HepG2 (cell line): ENCODE measurements at regions not wholly inside any gene's neighbourhood (a gene's known extent, or its start where the extent isn't known, plus 50 kb on each side); places are given as distances from the start of the nearest gene placed in this dataset.

Source experiments
- ATAC-seq: fragments of 200-7000 bp; cut with Tn5 transposase; 3 replicates; pipeline ENCODE4 v1.9.1; 2020; ENCODE audit warnings: mild to moderate bottlenecking, moderate library complexity
- BruUV-seq: library from RNA; stranded (reverse); fragments of 400-500 nt; replicated peaks from 2 replicates; lab custom pipeline; 2021; lab: Mats Ljungman, UMichigan
- CTCF ChIA-PET: fragments of 300-600 bp; formaldehyde crosslinking; extraction: SDS; loops from one replicate; lab custom pipeline; 2021; ENCODE audit warnings: low total read pairs, inconsistent platforms, low intra/inter-chr PET ratio; lab: Yijun Ruan, JAX
- POLR2A ChIA-PET: fragments of 350-600 bp; sonication (Branson Sonifier 250); formaldehyde crosslinking; loops from one replicate; lab custom pipeline; 2020; ENCODE audit warnings: antibody characterized with exemption, inconsistent platforms; lab: Yijun Ruan, JAX
- DNase-seq: peaks from one replicate; pipeline ENCODE4 v3.0.0-alpha.2; 2015; ENCODE audit warnings: low spot score
- FAIRE-seq: peaks from 3 replicates; lab custom pipeline; 2011; peaks lifted over from hg19 to GRCh38; lab: Jason Lieb, UNC
- H2AFZ ChIP-seq: one replicate; pipeline ENCODE4 v1.6.1; 2011; ENCODE audit warnings: low read length, inconsistent platforms
- H3K27ac ChIP-seq: fragments of 300-600 bp; 3 replicates; pipeline ENCODE4 v1.8.0; 2011; ENCODE audit warnings: mixed run types, mild to moderate bottlenecking, mixed read lengths, low read length, inconsistent platforms; ENCODE audit not compliant: insufficient read depth; ENCODE audit errors: extremely low read length
- H3K27me3 ChIP-seq, 2 experiments: fragments of 200-600 bp in 1 of 2; 2 replicates in 1 of 2; 3 replicates in 1 of 2; pipeline versions ENCODE4 v1.6.0 to v1.8.0; 2011; ENCODE audit warnings: low read length in 2 of 2, mild to moderate bottlenecking in 2 of 2, moderate library complexity in 2 of 2, inconsistent platforms in 1 of 2; ENCODE audit not compliant: insufficient read depth in 2 of 2, control insufficient read depth in 1 of 2
- H3K36me3 ChIP-seq, 2 experiments: fragments of 200-600 bp in 1 of 2; replicated peaks in 1 of 2; 2 replicates in 1 of 2; 3 replicates in 1 of 2; pipeline versions ENCODE4 v1.5.1 to v1.8.0; 2011; ENCODE audit warnings: low read length in 2 of 2, inconsistent platforms in 1 of 2; ENCODE audit not compliant: insufficient read depth in 2 of 2, control insufficient read depth in 1 of 2
- H3K4me1 ChIP-seq: 2 replicates; pipeline ENCODE4 v1.5.1; 2012; ENCODE audit warnings: low read length, inconsistent platforms; ENCODE audit not compliant: insufficient read depth
- H3K4me2 ChIP-seq: 2 replicates; pipeline ENCODE4 v1.6.0; 2011; ENCODE audit warnings: low read depth, low read length, inconsistent platforms
- H3K4me3 ChIP-seq, 3 experiments: fragments of 200-600 bp in 1 of 3; sonication (generic), shearing (Covaris generic) in 1 of 3; replicated peaks in 1 of 3; 2 replicates each; pipeline ENCODE4 v1.5.1; 2011 to 2016; ENCODE audit warnings: low read length in 3 of 3, inconsistent platforms in 2 of 3, low read depth in 2 of 3, mild to moderate bottlenecking in 2 of 3, control low read depth in 1 of 3, mixed read lengths in 1 of 3; ENCODE audit not compliant: insufficient read depth in 1 of 3
- H3K79me2 ChIP-seq: one replicate; pipeline ENCODE4 v1.6.1; 2011; ENCODE audit warnings: low read length, inconsistent platforms; ENCODE audit not compliant: insufficient read depth
- H3K9ac ChIP-seq: 2 replicates; pipeline ENCODE4 v1.6.0; 2011; ENCODE audit warnings: mild to moderate bottlenecking, low read depth, low read length, inconsistent platforms; ENCODE audit not compliant: insufficient read depth
- H3K9me3 ChIP-seq: 2 replicates; pipeline ENCODE4 v1.5.1; 2012; ENCODE audit warnings: mild to moderate bottlenecking, low read length
- H4K20me1 ChIP-seq: 2 replicates; pipeline ENCODE4 v1.6.0; 2011; ENCODE audit warnings: inconsistent platforms, mild to moderate bottlenecking, low read length, moderate library complexity; ENCODE audit not compliant: insufficient read depth
- BCL6 ChIP-seq: IDR thresholded peaks from 2 replicates; pipeline ENCODE4 v1.6.1; 2016; ENCODE audit warnings: missing genetic modification reagents, missing compliant biosample characterization
- CEBPG ChIP-seq: IDR thresholded peaks from 2 replicates; pipeline ENCODE4 v1.6.1; 2016
- EZH2 ChIP-seq: conservative IDR thresholded peaks from 2 replicates; pipeline ENCODE4 v1.6.1; 2012; ENCODE audit warnings: mild to moderate bottlenecking, low read depth, low read length, moderate library complexity
- GPN1 ChIP-seq: sonication (generic); formaldehyde crosslinking; IDR thresholded peaks from 2 replicates; pipeline ENCODE4 v1.5.1; 2020; ENCODE audit warnings: missing genetic modification reagents, borderline replicate concordance
- SKI ChIP-seq: fragments of 450-650 bp; IDR thresholded peaks from one replicate; pipeline ENCODE4 v1.6.1; 2018; ENCODE audit warnings: mild to moderate bottlenecking; ENCODE audit not compliant: partially characterized antibody
- U2AF1 ChIP-seq: fragments of 200-400 bp; formaldehyde crosslinking; optimal IDR thresholded peaks from 2 replicates; pipeline ENCODE3; 2017; ENCODE audit warnings: mild to moderate bottlenecking, low read depth, low read length
- ZFP36L2 ChIP-seq: sonication (generic); formaldehyde crosslinking; IDR thresholded peaks from 2 replicates; pipeline ENCODE4 v1.4.0; 2020; ENCODE audit warnings: missing genetic modification reagents
- ZKSCAN5 ChIP-seq: sonication (generic); formaldehyde crosslinking; IDR thresholded peaks from 2 replicates; pipeline ENCODE4 v1.5.1; 2020; ENCODE audit warnings: mild to moderate bottlenecking, missing genetic modification reagents
- ZNF543 ChIP-seq: sonication (generic); formaldehyde crosslinking; IDR thresholded peaks from 2 replicates; pipeline ENCODE4 v1.4.0; 2020; ENCODE audit warnings: mild to moderate bottlenecking, missing genetic modification reagents
- ZNF570 ChIP-seq: sonication (generic); formaldehyde crosslinking; IDR thresholded peaks from 2 replicates; pipeline ENCODE4 v1.4.0; 2020; ENCODE audit warnings: mild to moderate bottlenecking, missing genetic modification reagents, borderline replicate concordance
- ZNF629 ChIP-seq: sonication (generic); formaldehyde crosslinking; conservative IDR thresholded peaks from 2 replicates; pipeline ENCODE4 v1.5.0; 2020; ENCODE audit warnings: missing genetic modification reagents
- WGBS: methylation state at CpG from one replicate; pipeline ENCODE4 v1.1.6; 2017; ENCODE audit warnings: low lambda C conversion rate; 5-methylcytosine and 5-hydroxymethylcytosine counted together
- in situ Hi-C: cut with HindIII; loops from 2 replicates; pipeline ENCODE4 v1.10.0; 2017; ENCODE audit warnings: low pct_unique_long_range_greater_than_20kb; ENCODE audit not compliant: extremely low pct_ligation_motif_present
- intact Hi-C: fragments of 100-400 bp; cut with micrococcal nuclease; formaldehyde crosslinking; loops from one replicate; pipeline ENCODE4 v1.10.0; 2022; ENCODE audit not compliant: unreplicated experiment
- TF ChIP-seq, protein P1 (sequence below): IDR thresholded peaks from 2 replicates; pipeline ENCODE4 v1.6.1; 2012; ENCODE audit warnings: inconsistent platforms

DNA sequence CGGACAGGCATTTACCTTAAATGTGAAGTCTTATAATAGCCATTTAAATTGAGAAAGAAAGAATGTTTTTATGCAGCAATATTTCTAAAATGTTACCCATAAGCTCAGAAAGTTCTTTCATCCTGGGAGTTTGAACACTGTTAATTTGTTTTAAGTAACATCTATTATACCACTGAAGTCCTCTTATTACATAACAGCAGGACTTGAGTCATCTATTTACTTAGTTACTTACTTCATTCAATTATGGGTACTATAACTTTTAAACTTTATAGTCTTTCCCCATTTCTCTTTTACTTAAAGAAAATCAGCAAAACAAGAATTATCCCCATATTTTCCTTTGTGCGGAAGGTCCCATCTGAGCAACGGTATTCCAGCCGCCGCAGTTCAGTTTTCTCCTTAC, 473.1 kb downstream of the ETNK1 start:
- Histone ChIP-seq H4K20me1 (no peaks in the 10 kb centered on the region), H3K9me3 (no peaks in the 10 kb centered on the region), H3K27ac (no peak overlapping the region), H3K4me1 (no peaks in the 10 kb centered on the region), H3K27me3 (no peaks in the 10 kb centered on the region), H3K4me3 (no peak overlapping the region)
- in situ Hi-C loops (no loop called here), intact Hi-C loops (no loop called here)
- ChIA-PET CTCF (no interaction called here), POLR2A (no interaction called here)
- WGBS = 67% methylated on average over 5 of the region's 5 CpGs
- DNase-seq = no peak
- no TSS peak for BruUV-seq
- TF ChIP-seq ZFP36L2 (CRISPR knock-in tag) (no peak), CEBPG (CRISPR knock-in tag) (no peak), BCL6 (CRISPR knock-in tag) (no peak)
- TF ChIP-seq, all 625 proteins: peak for 0
- Histone ChIP-seq H3K9ac (no peak overlapping the region), H3K79me2 (no peaks in the 10 kb centered on the region), H2AFZ (no peak overlapping the region), H3K4me2 (no peak overlapping the region), H3K36me3 (no peaks in the 10 kb centered on the region)
- no peak for FAIRE-seq
- no peak for ATAC-seq

DNA sequence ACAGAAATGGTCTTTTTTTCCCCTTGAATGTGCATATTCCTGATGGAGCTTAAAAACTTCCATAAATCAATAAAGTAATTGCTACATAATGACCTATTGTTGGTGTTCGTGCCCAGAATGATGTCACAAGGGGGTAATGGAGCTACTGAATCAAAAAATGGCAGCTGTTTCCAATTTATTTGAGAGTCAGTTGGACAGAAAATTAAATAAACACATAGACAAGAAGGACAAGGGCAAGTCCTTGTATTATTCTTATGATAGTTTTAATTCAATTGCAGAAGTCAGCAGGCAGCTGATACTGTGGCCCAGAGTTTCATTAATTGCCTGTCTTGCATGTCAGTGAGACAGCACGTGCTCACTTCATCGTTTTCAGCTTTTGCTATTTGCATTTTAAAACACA, 473.5 kb downstream of the ETNK1 start:
- H2AFZ ChIP-seq = no peak overlapping the region
- TF ChIP-seq SKI = no peak
- TF ChIP-seq GPN1 (CRISPR knock-in tag) = no peak
- TF ChIP-seq ZNF629 (CRISPR knock-in tag) = no peak
- TF ChIP-seq U2AF1 = no peak
- TF ChIP-seq ZNF570 = no peak
- no peak for TF ChIP-seq ZNF543 (CRISPR knock-in tag)
- no peak for TF ChIP-seq ZKSCAN5 (CRISPR knock-in tag)
- TF ChIP-seq, protein P1, sequence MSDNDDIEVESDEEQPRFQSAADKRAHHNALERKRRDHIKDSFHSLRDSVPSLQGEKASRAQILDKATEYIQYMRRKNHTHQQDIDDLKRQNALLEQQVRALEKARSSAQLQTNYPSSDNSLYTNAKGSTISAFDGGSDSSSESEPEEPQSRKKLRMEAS = no peak
- TF ChIP-seq EZH2 = no peak
- no peak overlapping the region for H3K27ac ChIP-seq
- H3K4me1 ChIP-seq = no peaks in the 10 kb centered on the region
- no peaks in the 10 kb centered on the region for H4K20me1 ChIP-seq
- ChIA-PET CTCF (no interaction called here), POLR2A (no interaction called here)
- H3K4me2 ChIP-seq = no peak overlapping the region
- FAIRE-seq = no peak
- BruUV-seq = no TSS peak
- H3K27me3 ChIP-seq = no peaks in the 10 kb centered on the region
- intact Hi-C loops (no loop called here), in situ Hi-C loops (no loop called here)
- DNase-seq = no peak
- ATAC-seq = no peak
- no peak overlapping the region for H3K9ac ChIP-seq
- H3K36me3 ChIP-seq = no peaks in the 10 kb centered on the region
- H3K4me3 ChIP-seq = no peak overlapping the region
- WGBS = 14% methylated on average over 3 of the region's 3 CpGs
- no peaks in the 10 kb centered on the region for H3K9me3 ChIP-seq
- no peaks in the 10 kb centered on the region for H3K79me2 ChIP-seq
